ENCODE measurements at regions not wholly inside any gene's neighbourhood (a gene's known extent, or its start where the extent isn't known, plus 50 kb on each side); places are given as distances from the start of the nearest gene placed in this dataset.

GRCh38 chr13:94933230-94933751, 220.9 kb upstream of the SOX21 start:
- H4K20me1 ChIP-seq (ENCODE audit: control insufficient read depth, insufficient read depth, insufficient read length) = no peaks in the 10 kb centered on the region
- H3K18ac ChIP-seq (ENCODE audit: insufficient read length, low read depth, low read length) = no peak overlapping the region
- no peak overlapping the region for H3K23ac ChIP-seq (ENCODE audit: insufficient read length, low read depth, low read length)
- no peak overlapping the region for H3K4ac ChIP-seq (ENCODE audit: low read depth, low read length)
- DNase-seq = no peak
- 0 out of 4 replicates have a peak, but pooled peaks cover 0 to 4% of the 10 kb centered on the region in 2 experiments for H3K4me1 Mint-ChIP-seq
- H3K14ac ChIP-seq (ENCODE audit: insufficient read depth, low read length) = no peak overlapping the region
- H3K9me3 Mint-ChIP-seq = peaks cover 7 to 8% of the 10 kb centered on the region in 2 experiments; a peak in 4 of 5 replicates
- H2BK12ac ChIP-seq (ENCODE audit: insufficient read length, low read depth, low read length) = no peak overlapping the region
- H3K79me1 ChIP-seq (ENCODE audit: insufficient read depth, low read depth, low read length, poor library complexity, severe bottlenecking) = no peaks in the 10 kb centered on the region
- H2AFZ ChIP-seq (ENCODE audit: low read length) = no peak overlapping the region
- no peak overlapping the region for H2BK5ac ChIP-seq (ENCODE audit: insufficient read length, low read length)
- H3K27ac ChIP-seq (ENCODE audit: insufficient read length, low read depth, low read length) = no peak overlapping the region
- no peak overlapping the region for H3K4me2 ChIP-seq (ENCODE audit: insufficient read depth, insufficient read length, low read length)
- H3K36me3 Mint-ChIP-seq (ENCODE audit: insufficient read depth in 1 of 3, low read depth in 3 of 3) = peaks cover 0 to 13% (median 12%) of the 10 kb centered on the region in 3 experiments; a peak in 4 of 7 replicates
- WGBS (ENCODE audit: extremely low coverage, insufficient read length, low lambda C conversion rate) = no CpG with 5 or more reads among the region's 4 CpGs
- H3K9me3 ChIP-seq (ENCODE audit: control insufficient read depth, low read depth, low read length) = no peaks in the 10 kb centered on the region
- H3K27ac Mint-ChIP-seq = no peak overlapping the region
- no peak overlapping the region for H4K91ac ChIP-seq (ENCODE audit: insufficient read length, low read depth, low read length)
- H2BK120ac ChIP-seq (ENCODE audit: low read depth, low read length, poor library complexity, severe bottlenecking) = no peak overlapping the region
- H3T11ph ChIP-seq (ENCODE audit: low read length) = no peak overlapping the region
- H4K5ac ChIP-seq (ENCODE audit: insufficient read length, low read depth, low read length) = no peak overlapping the region
- H3K27me3 Mint-ChIP-seq (ENCODE audit: low read depth) = no peaks in the 10 kb centered on the region; the same call in none of the 2 replicates
- no peak for TF ChIP-seq CTCF (conservative IDR thresholded peaks at IDR 0.05)
- no peaks in the 10 kb centered on the region for H3K23me2 ChIP-seq (ENCODE audit: insufficient read length, low read depth, low read length, poor library complexity, severe bottlenecking)
- H3K56ac ChIP-seq (ENCODE audit: insufficient read length, low read depth, low read length) = no peak overlapping the region
- H3K4me1 ChIP-seq (ENCODE audit: insufficient read depth, low read length) = no peaks in the 10 kb centered on the region
- no peak overlapping the region for H3K9ac ChIP-seq (ENCODE audit: extremely low read depth, insufficient read length, low read length)
- no peak overlapping the region for H2AK5ac ChIP-seq (ENCODE audit: insufficient read length, low read length)
- H2BK20ac ChIP-seq (ENCODE audit: low read depth, low read length, poor library complexity, severe bottlenecking) = no peak overlapping the region
- H3K27me3 ChIP-seq (ENCODE audit: insufficient read depth, low read length) = no peaks in the 10 kb centered on the region
- H4K8ac ChIP-seq (replicated peaks; ENCODE audit: insufficient read length, low read depth, low read length) = no peak overlapping the region
- H3K4me3 Mint-ChIP-seq = no peak overlapping the region; a peak in 1 of 5 replicates
- H3K79me2 ChIP-seq (ENCODE audit: insufficient read depth, low read length) = no peaks in the 10 kb centered on the region
- H2BK15ac ChIP-seq (ENCODE audit: low read depth, low read length) = no peak overlapping the region

Measured in H9 (cell line).